ENCODE measurements at regions not wholly inside any gene's neighbourhood (a gene's known extent, or its start where the extent isn't known, plus 50 kb on each side); places are given as distances from the start of the nearest gene placed in this dataset.

GRCh38 chr1:38123356-38124135, 77.0 kb upstream of the POU3F1 start:
- no peak for DNase-seq

DNA sequence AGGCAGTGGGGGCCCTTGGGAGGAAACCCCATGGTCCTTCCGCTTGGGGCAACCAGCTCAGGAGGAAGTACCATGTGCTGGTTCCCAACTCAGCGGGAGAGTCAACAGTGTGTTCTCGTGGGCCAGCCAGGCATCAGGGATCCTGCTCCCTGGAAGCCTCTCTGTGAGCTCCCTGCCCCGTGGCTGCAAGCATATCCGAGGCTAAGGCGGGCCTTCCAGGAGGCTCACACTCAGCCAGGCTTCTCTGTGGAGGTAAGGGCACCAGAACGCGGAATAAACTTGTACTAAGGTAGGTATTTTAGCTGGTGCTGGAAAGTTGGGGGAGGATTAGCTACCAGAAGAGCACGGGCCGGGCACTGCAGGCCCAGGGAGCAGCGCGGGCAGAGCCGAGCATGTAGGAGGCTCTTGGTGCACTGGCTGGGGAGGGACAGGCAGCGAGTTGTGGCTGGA, 74.7 kb upstream of the POU3F1 start:
- no peak for DNase-seq

GRCh38 chr1:38120552-38121230, 74.1 kb upstream of the POU3F1 start:
- DNase-seq, result no peak

DNA sequence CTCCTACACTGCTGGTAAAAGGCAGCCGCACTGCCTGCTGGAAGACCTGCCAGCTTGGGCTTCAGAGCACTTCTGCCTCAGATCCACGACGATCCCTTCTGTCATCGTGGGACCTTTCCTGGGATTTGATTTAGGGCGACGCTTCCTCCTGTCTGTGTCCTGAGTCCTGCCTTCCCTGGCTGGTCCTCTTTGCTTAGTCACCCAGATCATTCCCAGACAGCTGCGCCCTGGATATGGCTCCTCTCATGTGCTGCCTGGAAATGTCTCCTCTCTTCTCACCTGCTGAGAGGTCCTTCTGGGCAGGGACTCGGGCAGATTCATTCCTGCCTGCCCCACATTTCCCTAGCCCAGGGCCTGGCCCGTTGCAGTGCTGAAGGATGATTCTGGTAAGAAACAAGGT, 72.4 kb upstream of the POU3F1 start:
- DNase-seq, result no peak

DNA sequence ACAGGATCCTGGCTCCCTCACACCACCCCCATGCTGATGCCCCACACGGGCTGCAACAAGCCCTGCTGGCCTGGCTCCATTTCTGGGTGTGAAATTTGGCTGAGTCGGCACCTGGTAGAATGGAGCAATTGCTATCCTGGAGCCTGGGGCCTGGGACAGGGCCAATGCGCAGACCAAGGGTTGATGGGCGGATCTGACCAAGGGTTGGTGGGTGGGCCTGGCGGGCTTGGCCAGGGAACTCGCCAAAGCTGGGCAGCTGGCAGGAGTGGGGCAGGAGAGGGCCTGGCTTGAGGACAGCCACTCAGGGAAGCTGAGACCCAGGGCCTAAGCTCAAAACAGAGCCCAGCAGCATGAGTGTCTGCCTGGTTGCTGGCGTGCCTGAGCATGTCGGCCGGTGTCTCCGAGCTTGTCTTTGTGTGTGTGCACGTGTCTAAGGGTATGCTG, 70.9 kb upstream of the POU3F1 start:
- no peak for DNase-seq

GRCh38 chr1:38115682-38116202, 69.1 kb upstream of the POU3F1 start:
- no peak for DNase-seq

- no peak for DNase-seq
Measured at GRCh38 chr1:38115226-38115625, 68.6 kb upstream of the POU3F1 start.

DNA sequence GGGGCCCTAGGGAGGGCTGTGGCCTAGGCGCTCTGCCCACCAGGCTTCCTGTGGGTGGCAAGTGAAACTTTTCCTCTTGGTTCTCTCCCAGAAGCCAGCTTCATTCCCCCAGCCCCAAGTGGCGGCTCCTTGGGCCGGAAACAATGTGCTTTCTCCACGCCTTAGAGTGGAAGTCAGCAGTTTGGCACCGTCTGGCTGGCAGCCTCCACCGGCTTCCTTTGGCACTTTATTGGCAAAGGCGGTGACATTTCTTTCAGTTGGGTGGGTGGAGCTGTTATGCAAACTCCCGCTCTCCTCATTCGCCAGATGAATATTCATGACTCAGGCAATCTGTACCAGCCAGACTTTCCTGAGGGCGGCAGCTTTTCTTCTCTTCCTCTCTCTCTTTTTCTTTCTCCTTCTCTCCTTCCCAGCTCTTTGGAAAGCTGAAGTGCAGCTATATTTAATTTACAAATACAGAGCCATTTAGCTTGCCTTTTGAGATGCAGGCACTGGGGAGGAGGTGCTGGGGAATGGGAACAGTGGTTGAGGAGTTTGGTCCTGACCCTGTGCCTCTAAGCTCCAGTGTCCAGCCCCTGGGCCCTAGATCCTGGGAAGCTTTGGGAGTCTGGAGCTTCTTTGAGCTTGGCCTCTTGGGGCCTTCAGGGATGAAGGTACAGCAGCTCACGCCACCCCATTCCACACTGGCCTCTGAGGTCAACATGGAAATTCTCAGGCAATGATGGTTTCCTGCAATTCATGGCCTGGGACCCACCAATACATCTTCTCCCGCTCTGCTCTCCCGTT, 67.8 kb upstream of the POU3F1 start:
- DNase-seq, result peak; percentile 26

- DNase-seq, result no peak
Measured at GRCh38 chr1:38113159-38113666, 66.6 kb upstream of the POU3F1 start.

- no peak for DNase-seq
Measured at GRCh38 chr1:38111589-38111988, 65.0 kb upstream of the POU3F1 start.

DNA sequence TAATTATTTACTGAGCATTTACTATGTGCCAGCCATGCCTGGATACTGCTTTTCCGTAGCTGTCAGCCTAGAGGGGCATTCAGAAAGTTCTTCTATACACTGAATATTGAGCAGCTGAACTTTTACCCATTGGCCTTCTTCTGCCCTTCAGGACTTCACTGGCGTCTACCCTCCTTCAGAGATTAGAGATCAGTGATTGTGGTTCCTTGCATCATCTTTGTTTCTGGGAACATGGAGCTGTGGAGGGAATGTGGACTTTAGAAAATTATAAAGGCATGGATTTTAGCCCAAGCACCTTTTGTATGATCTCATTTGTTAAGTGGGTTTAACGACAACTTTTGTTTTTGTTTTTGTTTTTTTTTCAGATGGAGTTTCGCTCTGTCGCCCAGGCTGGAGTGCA, 58.7 kb upstream of the POU3F1 start:
- no peak for DNase-seq

DNA sequence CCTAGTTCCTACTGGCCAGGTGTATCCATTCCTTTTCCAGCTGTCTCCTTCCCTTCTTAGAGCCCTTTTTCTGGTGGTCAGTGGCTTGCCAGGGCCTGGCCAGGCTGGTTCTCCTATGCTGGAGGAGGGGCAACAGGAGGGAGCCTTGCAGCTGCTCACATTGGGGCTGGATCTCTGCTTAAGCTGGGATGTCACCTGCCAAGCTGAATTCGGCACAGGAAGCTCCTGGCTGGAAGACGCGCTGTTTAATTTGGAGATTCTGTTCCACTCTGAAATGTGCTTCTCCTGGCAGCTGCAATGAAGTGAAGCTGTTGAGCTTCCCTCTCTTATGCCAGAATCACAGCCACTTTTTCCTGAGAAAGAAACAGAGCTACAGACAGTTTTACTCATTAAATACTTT, 56.0 kb upstream of the POU3F1 start:
- DNase-seq, result no peak

DNA sequence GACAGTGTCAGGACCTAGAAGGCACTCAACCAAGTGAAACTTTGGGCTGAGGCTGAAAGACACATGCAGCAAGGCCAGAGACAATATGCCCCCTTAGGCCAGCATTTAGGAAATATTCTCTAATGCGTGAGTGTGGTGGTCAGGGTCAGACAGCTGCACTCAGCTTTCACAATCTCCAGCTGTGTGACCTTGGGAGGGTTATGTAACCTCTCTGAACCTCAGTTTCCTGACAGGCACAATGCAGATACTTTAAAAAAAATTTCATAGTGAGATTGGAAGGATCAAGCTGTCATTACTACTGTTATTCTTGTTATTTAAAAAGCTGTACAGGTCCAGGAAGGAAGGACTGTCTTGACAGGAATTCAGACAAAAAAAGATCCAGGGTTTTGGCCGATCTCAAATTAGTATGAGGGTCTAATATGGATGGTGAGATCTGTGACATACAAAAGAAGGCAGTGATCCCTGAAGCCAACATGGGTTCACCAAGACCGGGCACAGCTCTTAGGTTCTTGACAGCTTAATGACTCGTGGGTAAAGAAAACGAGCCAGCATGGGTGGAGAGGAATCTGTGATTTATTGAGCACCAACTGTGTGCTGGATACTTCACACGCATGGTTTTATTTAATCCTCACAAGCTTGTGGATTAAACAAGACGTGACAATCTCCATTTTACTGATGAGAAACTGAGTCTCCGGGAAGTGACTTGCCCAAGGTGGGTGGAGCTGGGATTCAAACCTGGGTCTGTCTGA, 54.6 kb upstream of the POU3F1 start:
- no peak for DNase-seq

DNA sequence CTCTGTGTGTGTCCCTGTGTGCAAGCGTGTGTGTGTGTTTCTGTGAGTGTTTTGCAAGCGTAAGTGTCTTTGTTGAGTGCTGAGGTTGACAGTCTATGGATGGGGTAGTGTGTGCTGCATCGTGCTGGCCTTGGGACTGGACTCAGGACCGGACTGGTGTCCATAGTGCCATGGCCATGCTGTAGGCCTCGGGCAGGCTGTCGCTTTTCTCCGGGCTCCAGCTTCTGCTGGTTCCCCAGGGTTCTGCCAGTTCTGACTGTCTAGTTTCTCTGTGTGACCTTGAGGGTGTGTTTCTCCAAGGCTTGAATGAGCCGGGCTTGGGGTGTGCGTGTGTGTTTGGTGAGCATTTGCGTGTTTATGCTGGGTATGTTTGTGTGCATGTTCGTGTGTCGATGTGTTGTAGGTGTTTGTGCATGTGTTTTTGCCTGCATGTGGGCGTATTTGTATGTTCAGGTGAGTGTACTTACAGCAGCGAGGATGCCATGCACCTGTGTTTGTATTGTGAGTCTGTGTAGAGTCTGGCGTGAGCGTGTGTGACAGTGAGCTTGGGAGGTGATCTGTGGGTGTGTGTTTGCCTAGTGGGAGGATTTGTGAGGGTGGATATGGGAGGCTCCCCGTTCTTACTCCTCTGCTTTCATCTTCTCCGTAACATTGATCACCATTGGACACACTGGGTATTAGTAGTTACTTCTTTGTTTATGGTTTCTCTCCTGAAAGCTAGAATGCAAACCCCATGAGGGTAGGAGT, 51.7 kb upstream of the POU3F1 start:
- no peak for DNase-seq

- no peak for DNase-seq
Measured at GRCh38 chr1:38097284-38097898, 50.8 kb upstream of the POU3F1 start.
